PC-3 (cell line): ENCODE measurements at regions not wholly inside any gene's neighbourhood (a gene's known extent, or its start where the extent isn't known, plus 50 kb on each side); places are given as distances from the start of the nearest gene placed in this dataset.

Source experiments
- EZH2 ChIP-seq: fragments of 300-600 bp; sonication (generic); IDR thresholded peaks from one replicate; pipeline ENCODE4 v1.6.1; 2017; ENCODE audit warnings: antibody characterized with exemption, mild to moderate bottlenecking, low read length; ENCODE audit not compliant: unreplicated experiment
- TF ChIP-seq, protein P1 (sequence below): fragments of 300-600 bp; sonication (generic); conservative IDR thresholded peaks from 2 replicates; pipeline ENCODE4 v1.5.1; 2017; ENCODE audit warnings: antibody characterized with exemption, low read depth, mild to moderate bottlenecking, low read length

DNA sequence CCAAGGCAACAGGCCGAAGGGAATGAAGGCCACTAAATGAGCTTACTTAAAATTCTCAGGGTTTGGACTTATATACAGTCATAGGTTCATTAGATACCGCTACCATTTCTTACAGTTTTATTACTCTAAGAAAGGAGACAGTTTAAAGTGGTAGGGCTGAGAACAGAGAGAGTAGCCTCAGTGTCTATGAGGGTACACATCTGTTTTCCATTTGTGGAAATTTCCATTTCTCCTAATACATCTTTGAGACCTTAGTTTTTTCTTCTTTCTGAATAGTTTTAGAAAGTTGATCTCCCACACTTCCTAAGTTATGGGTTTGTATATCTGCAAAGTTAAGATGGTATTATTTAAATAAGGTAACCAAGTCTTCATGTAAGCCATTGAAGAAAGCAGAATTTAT is 1279.1 kb downstream of the NCAM2 start:
- TF ChIP-seq, protein P1, sequence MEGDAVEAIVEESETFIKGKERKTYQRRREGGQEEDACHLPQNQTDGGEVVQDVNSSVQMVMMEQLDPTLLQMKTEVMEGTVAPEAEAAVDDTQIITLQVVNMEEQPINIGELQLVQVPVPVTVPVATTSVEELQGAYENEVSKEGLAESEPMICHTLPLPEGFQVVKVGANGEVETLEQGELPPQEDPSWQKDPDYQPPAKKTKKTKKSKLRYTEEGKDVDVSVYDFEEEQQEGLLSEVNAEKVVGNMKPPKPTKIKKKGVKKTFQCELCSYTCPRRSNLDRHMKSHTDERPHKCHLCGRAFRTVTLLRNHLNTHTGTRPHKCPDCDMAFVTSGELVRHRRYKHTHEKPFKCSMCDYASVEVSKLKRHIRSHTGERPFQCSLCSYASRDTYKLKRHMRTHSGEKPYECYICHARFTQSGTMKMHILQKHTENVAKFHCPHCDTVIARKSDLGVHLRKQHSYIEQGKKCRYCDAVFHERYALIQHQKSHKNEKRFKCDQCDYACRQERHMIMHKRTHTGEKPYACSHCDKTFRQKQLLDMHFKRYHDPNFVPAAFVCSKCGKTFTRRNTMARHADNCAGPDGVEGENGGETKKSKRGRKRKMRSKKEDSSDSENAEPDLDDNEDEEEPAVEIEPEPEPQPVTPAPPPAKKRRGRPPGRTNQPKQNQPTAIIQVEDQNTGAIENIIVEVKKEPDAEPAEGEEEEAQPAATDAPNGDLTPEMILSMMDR, result no peak
- TF ChIP-seq EZH2, result no peak
